ENCODE measurements at regions not wholly inside any gene's neighbourhood (a gene's known extent, or its start where the extent isn't known, plus 50 kb on each side); places are given as distances from the start of the nearest gene placed in this dataset.

GRCh38 chr13:107244241-107244640, 676.3 kb upstream of the ARGLU1 start:
- H3K9me2 ChIP-seq (replicated peaks; ENCODE audit: insufficient read depth, low read length), result no peaks in the 10 kb centered on the region
- no peak overlapping the region for H3K27ac ChIP-seq (ENCODE audit: low read depth, low read length)
- H3K4me3 ChIP-seq (ENCODE audit: insufficient read depth, low read length, poor library complexity, severe bottlenecking), result no peak overlapping the region
- H3K27me3 ChIP-seq (ENCODE audit: low read length), result no peaks in the 10 kb centered on the region
- H3F3A ChIP-seq (ENCODE audit: insufficient read depth), result no peaks in the 10 kb centered on the region
- no peak overlapping the region for H3K4me2 ChIP-seq (ENCODE audit: low read depth, low read length, poor library complexity, severe bottlenecking)
- H3K79me2 ChIP-seq (ENCODE audit: insufficient read depth, low read length), result no peaks in the 10 kb centered on the region
- TF ChIP-seq EZH2phosphoT487 (conservative IDR thresholded peaks at IDR 0.05; ENCODE audit: low read length), result no peak
- no peak for TF ChIP-seq CTCF (IDR thresholded peaks at IDR 0.05; ENCODE audit: insufficient read depth, low read length, poor library complexity, severe bottlenecking)
- H3K9ac ChIP-seq (ENCODE audit: low read length), result no peak overlapping the region
- H3K9me3 ChIP-seq (ENCODE audit: insufficient read depth, low read length), result no peaks in the 10 kb centered on the region
- no peaks in the 10 kb centered on the region for H4K20me1 ChIP-seq (ENCODE audit: low read depth, low read length)
- no peaks in the 10 kb centered on the region for H3K36me3 ChIP-seq (ENCODE audit: low read length)
- H2AFZ ChIP-seq (ENCODE audit: low read depth, low read length, severe bottlenecking), result no peak overlapping the region

DNA sequence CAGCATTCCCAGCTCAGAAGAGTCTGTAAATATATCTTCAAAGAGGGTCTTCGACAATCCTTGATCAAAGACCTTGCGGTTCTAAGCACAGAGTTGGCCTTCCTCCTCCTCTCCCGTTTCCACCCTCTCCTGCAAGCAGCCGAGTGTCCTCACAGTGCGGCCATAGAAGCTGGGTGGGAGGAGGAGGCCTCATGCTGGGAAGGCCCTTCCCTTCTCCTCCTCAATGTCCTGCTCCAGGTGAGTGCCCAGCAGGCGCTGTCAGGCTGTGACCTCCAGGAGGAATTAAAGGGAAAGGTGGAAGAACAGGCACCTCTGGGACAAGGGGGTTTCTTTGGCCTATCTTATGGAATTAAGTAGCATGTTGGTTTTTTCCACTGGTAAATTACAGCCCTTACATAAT, 674.2 kb upstream of the ARGLU1 start:
- Histone ChIP-seq H3K27me3 (ENCODE audit: low read length) (no peaks in the 10 kb centered on the region), H3K4me2 (ENCODE audit: low read depth, low read length, poor library complexity, severe bottlenecking) (no peak overlapping the region), H3K79me2 (ENCODE audit: insufficient read depth, low read length) (no peaks in the 10 kb centered on the region), H3K4me3 (ENCODE audit: insufficient read depth, low read length, poor library complexity, severe bottlenecking) (no peak overlapping the region), H2AFZ (ENCODE audit: low read depth, low read length, severe bottlenecking) (no peak overlapping the region), H3K36me3 (ENCODE audit: low read length) (no peaks in the 10 kb centered on the region), H3F3A (ENCODE audit: insufficient read depth) (no peaks in the 10 kb centered on the region), H3K9ac (ENCODE audit: low read length) (no peak overlapping the region), H3K9me3 (ENCODE audit: insufficient read depth, low read length) (no peaks in the 10 kb centered on the region), H3K27ac (ENCODE audit: low read depth, low read length) (no peak overlapping the region), H3K9me2 (replicated peaks; ENCODE audit: insufficient read depth, low read length) (no peaks in the 10 kb centered on the region), H4K20me1 (ENCODE audit: low read depth, low read length) (no peaks in the 10 kb centered on the region)
- no peak for TF ChIP-seq CTCF (IDR thresholded peaks at IDR 0.05; ENCODE audit: insufficient read depth, low read length, poor library complexity, severe bottlenecking)
- no peak for TF ChIP-seq EZH2phosphoT487 (conservative IDR thresholded peaks at IDR 0.05; ENCODE audit: low read length)

- Histone ChIP-seq H3K4me2 (ENCODE audit: low read depth, low read length, poor library complexity, severe bottlenecking) (no peak overlapping the region), H3K27ac (ENCODE audit: low read depth, low read length) (no peak overlapping the region), H3K9ac (ENCODE audit: low read length) (no peak overlapping the region), H3K9me3 (ENCODE audit: insufficient read depth, low read length) (no peaks in the 10 kb centered on the region), H3K9me2 (replicated peaks; ENCODE audit: insufficient read depth, low read length) (no peaks in the 10 kb centered on the region), H3K4me3 (ENCODE audit: insufficient read depth, low read length, poor library complexity, severe bottlenecking) (no peak overlapping the region), H3K36me3 (ENCODE audit: low read length) (no peaks in the 10 kb centered on the region), H4K20me1 (ENCODE audit: low read depth, low read length) (no peaks in the 10 kb centered on the region), H3K79me2 (ENCODE audit: insufficient read depth, low read length) (no peaks in the 10 kb centered on the region), H3K27me3 (ENCODE audit: low read length) (no peaks in the 10 kb centered on the region), H2AFZ (ENCODE audit: low read depth, low read length, severe bottlenecking) (no peak overlapping the region), H3F3A (ENCODE audit: insufficient read depth) (no peaks in the 10 kb centered on the region)
- TF ChIP-seq CTCF (IDR thresholded peaks at IDR 0.05; ENCODE audit: insufficient read depth, low read length, poor library complexity, severe bottlenecking) (no peak), EZH2phosphoT487 (conservative IDR thresholded peaks at IDR 0.05; ENCODE audit: low read length) (no peak)
Measured at GRCh38 chr13:107241381-107241780, 673.4 kb upstream of the ARGLU1 start.

DNA sequence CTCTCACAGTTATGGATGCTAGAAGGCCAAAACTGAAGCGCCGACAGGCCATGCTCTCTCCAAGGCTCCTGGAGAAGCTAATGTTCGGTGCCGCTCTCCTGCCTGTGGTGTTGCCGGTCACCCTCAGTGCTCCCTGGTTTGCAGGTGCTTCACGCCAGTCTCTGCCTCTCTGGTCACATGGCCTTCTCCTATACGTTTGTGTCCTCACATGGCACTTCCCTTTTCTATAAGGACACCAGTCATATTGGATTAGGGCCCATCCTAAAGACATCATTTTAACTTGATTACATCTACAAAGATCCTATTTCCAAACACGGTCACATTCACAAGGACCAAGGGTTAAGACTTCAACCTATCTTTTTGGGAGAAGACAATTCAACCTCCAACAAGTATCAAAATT, 671.3 kb upstream of the ARGLU1 start:
- Histone ChIP-seq H3K9me3 (ENCODE audit: insufficient read depth, low read length) (no peaks in the 10 kb centered on the region), H3K9me2 (replicated peaks; ENCODE audit: insufficient read depth, low read length) (no peaks in the 10 kb centered on the region), H3K27ac (ENCODE audit: low read depth, low read length) (no peak overlapping the region), H3F3A (ENCODE audit: insufficient read depth) (no peaks in the 10 kb centered on the region), H3K79me2 (ENCODE audit: insufficient read depth, low read length) (no peaks in the 10 kb centered on the region), H3K4me3 (ENCODE audit: insufficient read depth, low read length, poor library complexity, severe bottlenecking) (no peak overlapping the region), H3K4me2 (ENCODE audit: low read depth, low read length, poor library complexity, severe bottlenecking) (no peak overlapping the region), H3K9ac (ENCODE audit: low read length) (no peak overlapping the region), H3K27me3 (ENCODE audit: low read length) (no peaks in the 10 kb centered on the region), H2AFZ (ENCODE audit: low read depth, low read length, severe bottlenecking) (no peak overlapping the region), H3K36me3 (ENCODE audit: low read length) (no peaks in the 10 kb centered on the region), H4K20me1 (ENCODE audit: low read depth, low read length) (no peaks in the 10 kb centered on the region)
- no peak for TF ChIP-seq EZH2phosphoT487 (conservative IDR thresholded peaks at IDR 0.05; ENCODE audit: low read length)
- TF ChIP-seq CTCF (IDR thresholded peaks at IDR 0.05; ENCODE audit: insufficient read depth, low read length, poor library complexity, severe bottlenecking), result no peak

Data from SU-DHL-6 (cell line).